OCI-LY1 (cell line): ENCODE measurements at regions not wholly inside any gene's neighbourhood (a gene's known extent, or its start where the extent isn't known, plus 50 kb on each side); places are given as distances from the start of the nearest gene placed in this dataset.

ENCODE experiments used
- CTCF ChIP-seq: fragments of 200-600 bp; sonication (generic), shearing (Covaris generic); IDR thresholded peaks from 2 replicates; pipeline ENCODE4 v1.5.1; 2017; ENCODE audit warnings: mild to moderate bottlenecking, antibody characterized with exemption, low read length, moderate library complexity, mixed read lengths
- EZH2 ChIP-seq: fragments of 200-600 bp; sonication (generic), shearing (Covaris generic); IDR thresholded peaks from 2 replicates; pipeline ENCODE4 v1.8.0; 2017; ENCODE audit warnings: borderline replicate concordance, mixed run types, mild to moderate bottlenecking, antibody characterized with exemption, low read length, moderate library complexity, mixed read lengths

- TF ChIP-seq CTCF (peak; percentile 52), EZH2 (no peak)
Observed at GRCh38 chr1:186244825-186245224, 130.2 kb downstream of the TPR start.
